A549 (cell line): ENCODE measurements at regions not wholly inside any gene's neighbourhood (a gene's known extent, or its start where the extent isn't known, plus 50 kb on each side); places are given as distances from the start of the nearest gene placed in this dataset.
A peak's percentile ranks its signal among the peaks of the same experiment; 100 is the strongest.

ENCODE experiments used
- ATAC-seq, 2 experiments: fragments of 200-7000 bp in 1 of 2; fragments of >200 bp in 1 of 2; cut with Nextera tagmentation in 1 of 2; cut with Tn5 transposase in 1 of 2; 3 replicates each; pipeline versions ENCODE4 v1.8.0 to v1.9.1; 2018 to 2020; ENCODE audit warnings: mild to moderate bottlenecking in 1 of 2, moderate library complexity in 1 of 2
- CTCF ChIA-PET: fragments of 300-600 bp; sonication (Branson Sonifier 250); formaldehyde crosslinking; extraction: SDS; loops from one replicate; lab custom pipeline; 2021; ENCODE audit warnings: antibody characterized with exemption, inconsistent platforms; lab: Yijun Ruan, JAX
- POLR2A ChIA-PET: fragments of 350-600 bp; formaldehyde crosslinking; extraction: SDS; loops from one replicate; lab custom pipeline; 2021; ENCODE audit warnings: antibody characterized with exemption, inconsistent platforms; lab: Yijun Ruan, JAX
- DNase-seq, 2 experiments: peaks; one replicate each; pipeline versions ENCODE4 v3.0.0 to v3.0.0-alpha.2; 2011 to 2016; ENCODE audit warnings: low read depth in 1 of 2, low spot score in 1 of 2
- FAIRE-seq: peaks from 2 replicates; lab custom pipeline; 2011; peaks lifted over from hg19 to GRCh38; lab: Jason Lieb, UNC
- H3K27ac ChIP-seq, 2 experiments: fragments of >200 bp; sonication (Bioruptor Twin); formaldehyde crosslinking; 3 replicates each; pipeline ENCODE4 v1.5.1; 2016 to 2017
- H3K4me1 ChIP-seq: fragments of >200 bp; sonication (Bioruptor Twin); formaldehyde crosslinking; 3 replicates; pipeline ENCODE4 v1.6.1; 2016
- H3K4me2 ChIP-seq: fragments of >200 bp; sonication (Bioruptor Twin); formaldehyde crosslinking; 3 replicates; pipeline ENCODE4 v1.6.1; 2016
- H3K4me3 ChIP-seq: fragments of >200 bp; sonication (Bioruptor Twin); formaldehyde crosslinking; 3 replicates; pipeline ENCODE4 v1.5.1; 2016
- H3K9me3 ChIP-seq: fragments of >200 bp; sonication (Bioruptor Twin); formaldehyde crosslinking; 3 replicates; pipeline ENCODE4 v1.6.1; 2016
- CBX8 ChIP-seq: fragments of 200-600 bp; sonication (generic); IDR thresholded peaks from 2 replicates; pipeline ENCODE4 v1.6.1; 2016
- CEBPB ChIP-seq, 2 experiments: fragments of >200 bp in 1 of 2; sonication (Bioruptor Twin) in 1 of 2; formaldehyde crosslinking in 1 of 2; IDR thresholded peaks; 2 replicates each; pipeline ENCODE4 v1.6.1; 2012 to 2016
- CHD2 ChIP-seq: fragments of 150-350 bp; IDR thresholded peaks from 2 replicates; pipeline ENCODE4 v1.6.1; 2014; ENCODE audit warnings: low read length; ENCODE audit not compliant: partially characterized antibody
- FOSB ChIP-seq: fragments of 250-450 bp; sonication (Bioruptor Pico); IDR thresholded peaks from 2 replicates; pipeline ENCODE4 v1.5.0; 2020; ENCODE audit warnings: mild to moderate bottlenecking, moderate library complexity
- FOSL2 ChIP-seq, 2 experiments: fragments of 450-650 bp in 1 of 2; fragments of >200 bp in 1 of 2; sonication (Bioruptor Twin) in 1 of 2; formaldehyde crosslinking; IDR thresholded peaks; 2 replicates each; pipeline versions ENCODE4 v1.5.0 to v1.6.1; 2016 to 2020; ENCODE audit warnings: mild to moderate bottlenecking in 1 of 2, moderate library complexity in 1 of 2
- GATA3 ChIP-seq: IDR thresholded peaks from 2 replicates; pipeline ENCODE4 v1.6.1; 2012; ENCODE audit warnings: borderline replicate concordance
- HDAC2 ChIP-seq: fragments of 200-600 bp; sonication (generic); IDR thresholded peaks from 2 replicates; pipeline ENCODE4 v1.6.1; 2016
- HOXB13 ChIP-seq: fragments of 250-450 bp; sonication (Bioruptor Pico); IDR thresholded peaks from 2 replicates; pipeline ENCODE4 v1.5.0; 2020; ENCODE audit warnings: low read depth, mild to moderate bottlenecking, moderate library complexity
- HOXB5 ChIP-seq: fragments of 250-450 bp; sonication (Bioruptor Pico); IDR thresholded peaks from 2 replicates; pipeline ENCODE4 v1.5.0; 2020; ENCODE audit warnings: mild to moderate bottlenecking, moderate library complexity
- JUNB ChIP-seq: fragments of >200 bp; sonication (Bioruptor Twin); formaldehyde crosslinking; IDR thresholded peaks from 2 replicates; pipeline ENCODE4 v1.6.1; 2016
- KDM5A ChIP-seq: fragments of 200-600 bp; sonication (generic); IDR thresholded peaks from 2 replicates; pipeline ENCODE4 v1.6.1; 2016; ENCODE audit warnings: antibody characterized with exemption, mild to moderate bottlenecking
- MAFK ChIP-seq: fragments of 450-650 bp; IDR thresholded peaks from 2 replicates; pipeline ENCODE4 v1.6.1; 2014; ENCODE audit not compliant: partially characterized antibody
- MYC ChIP-seq: IDR thresholded peaks from 2 replicates; pipeline ENCODE4 v1.6.1; 2012; ENCODE audit warnings: mild to moderate bottlenecking, inconsistent platforms, low read length, improper control_type of control experiment, borderline replicate concordance
- NFE2L2 ChIP-seq: fragments of 150-350 bp; conservative IDR thresholded peaks from 2 replicates; pipeline ENCODE4 v1.6.1; 2014; ENCODE audit warnings: low read length
- NR3C1 ChIP-seq: fragments of >200 bp; sonication (Bioruptor Twin); formaldehyde crosslinking; IDR thresholded peaks from 3 replicates; pipeline ENCODE4 v1.6.1; 2017
- POLR2AphosphoS2 ChIP-seq: conservative IDR thresholded peaks from 2 replicates; pipeline ENCODE4 v1.6.1; 2012; ENCODE audit warnings: low read length, improper control_type of control experiment, inconsistent platforms
- RAD21 ChIP-seq, 2 experiments: fragments of >200 bp in 1 of 2; sonication (Bioruptor Twin) in 1 of 2; formaldehyde crosslinking in 1 of 2; IDR thresholded peaks in 1 of 2; conservative IDR thresholded peaks in 1 of 2; 2 replicates in 1 of 2; 3 replicates in 1 of 2; pipeline ENCODE4 v1.6.1; 2012 to 2018; ENCODE audit warnings: inconsistent platforms in 1 of 2
- RARB ChIP-seq: fragments of 250-450 bp; sonication (Bioruptor Pico); IDR thresholded peaks from 2 replicates; pipeline ENCODE4 v1.8.0; 2021; ENCODE audit warnings: mild to moderate bottlenecking, moderate library complexity
- RFX5 ChIP-seq: fragments of 450-650 bp; IDR thresholded peaks from 2 replicates; pipeline ENCODE4 v1.7.1; 2014; ENCODE audit warnings: antibody characterized with exemption, mild to moderate bottlenecking, moderate library complexity
- SMC3 ChIP-seq: fragments of >200 bp; sonication (Bioruptor Twin); formaldehyde crosslinking; IDR thresholded peaks from 3 replicates; pipeline ENCODE4 v1.6.1; 2018; ENCODE audit warnings: inconsistent platforms
- ZNF302 ChIP-seq: fragments of 250-450 bp; sonication (Bioruptor Pico); IDR thresholded peaks from 2 replicates; pipeline ENCODE4 v1.9.0; 2021; ENCODE audit warnings: inconsistent platforms, mild to moderate bottlenecking, moderate library complexity
- ZSCAN20 ChIP-seq: fragments of 250-450 bp; sonication (Bioruptor Pico); IDR thresholded peaks from 2 replicates; pipeline ENCODE4 v1.8.0; 2022; ENCODE audit warnings: mild to moderate bottlenecking, moderate library complexity
- WGBS: methylation state at CpG from one replicate; pipeline ENCODE4 v1.1.6; 2017; ENCODE audit errors: missing lambda C conversion rate; 5-methylcytosine and 5-hydroxymethylcytosine counted together
- TF ChIP-seq, protein P1 (sequence below): IDR thresholded peaks from 2 replicates; pipeline ENCODE4 v1.6.1; 2012
- TF ChIP-seq, protein P2 (sequence below): fragments of >200 bp; sonication (Bioruptor Twin); formaldehyde crosslinking; IDR thresholded peaks from 2 replicates; pipeline ENCODE4 v1.6.1; 2016
- TF ChIP-seq, protein P3 (sequence below): fragments of 250-450 bp; sonication (Bioruptor Pico); IDR thresholded peaks from 2 replicates; pipeline ENCODE4 v1.5.0; 2020; ENCODE audit warnings: low read depth, mild to moderate bottlenecking, moderate library complexity

DNA sequence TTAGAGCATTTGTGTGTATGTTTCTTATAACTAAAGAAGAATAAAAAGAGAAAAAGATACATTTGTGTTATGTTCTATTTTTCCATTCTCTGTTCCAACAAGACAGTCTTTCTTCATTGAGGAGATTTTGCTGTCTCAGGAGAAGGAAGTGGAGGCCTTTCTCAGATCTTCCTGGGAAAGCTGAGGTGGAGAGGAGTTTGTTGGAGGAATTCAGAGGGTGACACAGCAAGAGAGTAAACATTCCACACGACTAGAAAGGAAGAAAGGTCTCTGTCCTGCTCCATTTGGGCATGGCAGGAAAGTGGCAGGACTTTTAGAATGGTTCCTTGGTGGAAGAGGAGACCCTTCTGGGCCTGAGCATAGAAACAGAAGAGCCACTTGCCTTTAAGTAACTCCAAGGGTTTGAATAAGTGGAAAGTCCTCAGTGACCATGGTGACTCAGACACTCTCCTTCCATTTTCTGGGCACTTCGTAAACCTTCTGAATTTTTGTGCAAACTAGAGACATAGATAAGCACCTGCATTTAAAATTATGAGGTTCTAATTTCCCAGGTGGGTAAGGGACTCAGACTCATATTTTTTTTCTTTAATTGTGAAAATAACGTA is 52.3 kb upstream of the COL5A2 start:
- Histone ChIP-seq H3K27ac (peak overlapping the region; percentile 51 to 77), H3K4me1 (peaks cover 53% of the 10 kb centered on the region), H3K4me2 (peak overlapping the region; percentile 30), H3K4me3 (no peak overlapping the region), H3K9me3 (no peaks in the 10 kb centered on the region)
- ATAC-seq (peak; percentile 21 to 76; a peak in 3 of 6 replicates), FAIRE-seq (no peak), DNase-seq (peak in 1 of 2 experiments; percentile 53)
- ChIA-PET POLR2A (no interaction called here), CTCF (interaction anchor here (1.0 kb wide), 1 partner anchor 138 kb away, joined by 4 read pairs; no protein-coding TSS in a partner anchor)
- TF ChIP-seq ZNF302 (CRISPR knock-in tag) (no peak), KDM5A (no peak), HOXB5 (CRISPR knock-in tag) (no peak), RFX5 (no peak), CHD2 (no peak), FOSL2 (IDR thresholded peaks at IDR 0.05) (no peak), FOSL2 (CRISPR knock-in tag; IDR thresholded peaks at IDR 0.05) (peak; percentile 8; the same call in 1 of the 2 replicates), CEBPB (IDR thresholded peaks at IDR 0.05) (no peak), HOXB13 (no peak), POLR2AphosphoS2 (no peak), FOSB (CRISPR knock-in tag) (no peak), MAFK (peak; percentile 35), RARB (CRISPR knock-in tag) (no peak), NFE2L2 (no peak), HDAC2 (no peak), ZSCAN20 (CRISPR knock-in tag) (no peak)
- WGBS: 57% methylated on average over 3 of the region's 3 CpGs

DNA sequence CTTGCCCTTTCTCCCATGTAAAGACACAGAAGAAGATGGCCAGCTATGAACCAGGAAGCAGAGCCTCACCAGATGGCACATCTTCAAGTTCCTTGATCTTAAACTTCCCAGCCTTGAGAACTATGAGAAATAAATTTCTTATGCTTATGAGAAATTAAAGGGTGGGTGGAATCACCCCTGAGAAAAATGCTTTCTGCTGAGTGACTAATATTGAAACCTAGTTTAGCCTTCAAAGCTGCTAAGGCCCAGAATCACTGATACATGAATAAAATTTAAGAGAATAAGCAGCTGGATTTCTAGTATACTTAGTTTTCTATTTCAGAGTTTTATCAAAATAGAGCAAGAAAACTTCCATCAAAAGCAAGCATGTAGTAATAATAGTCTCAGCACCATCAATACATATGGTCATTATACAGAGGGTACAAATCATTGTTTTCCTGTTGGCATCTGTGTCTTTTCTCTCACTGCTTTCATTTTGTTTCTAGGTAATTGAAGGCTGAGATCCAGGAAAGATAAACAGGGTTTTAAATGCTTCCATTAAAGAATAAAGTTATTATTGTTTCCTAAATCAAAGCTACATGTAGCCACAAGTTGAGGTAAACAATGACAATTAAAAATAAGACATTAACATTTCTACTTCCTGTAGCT is 53.3 kb upstream of the COL5A2 start:
- peak overlapping the region; percentile 43 to 70 for H3K27ac ChIP-seq
- peaks cover 53% of the 10 kb centered on the region for H3K4me1 ChIP-seq
- no peak for TF ChIP-seq JUNB
- TF ChIP-seq MAFK: no peak
- TF ChIP-seq, protein P1, sequence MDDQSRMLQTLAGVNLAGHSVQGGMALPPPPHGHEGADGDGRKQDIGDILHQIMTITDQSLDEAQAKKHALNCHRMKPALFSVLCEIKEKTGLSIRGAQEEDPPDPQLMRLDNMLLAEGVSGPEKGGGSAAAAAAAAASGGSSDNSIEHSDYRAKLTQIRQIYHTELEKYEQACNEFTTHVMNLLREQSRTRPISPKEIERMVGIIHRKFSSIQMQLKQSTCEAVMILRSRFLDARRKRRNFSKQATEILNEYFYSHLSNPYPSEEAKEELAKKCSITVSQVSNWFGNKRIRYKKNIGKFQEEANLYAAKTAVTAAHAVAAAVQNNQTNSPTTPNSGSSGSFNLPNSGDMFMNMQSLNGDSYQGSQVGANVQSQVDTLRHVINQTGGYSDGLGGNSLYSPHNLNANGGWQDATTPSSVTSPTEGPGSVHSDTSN: no peak
- TF ChIP-seq SMC3: no peak
- no peak for TF ChIP-seq NR3C1
- TF ChIP-seq CBX8: no peak
- TF ChIP-seq ZNF302 (CRISPR knock-in tag): no peak
- TF ChIP-seq, all 56 proteins: peak for 0
- Histone ChIP-seq H3K4me3 (no peak overlapping the region), H3K4me2 (peak overlapping the region; percentile 42), H3K9me3 (no peaks in the 10 kb centered on the region)
- FAIRE-seq: no peak
- DNase-seq: no peak
- ChIA-PET POLR2A (interaction anchor here (0.8 kb wide), 1 partner anchor 10 kb away, joined by 4 read pairs; no protein-coding TSS in a partner anchor), CTCF (interaction anchor here (0.6 to 1.1 kb wide), 3 partner anchors 29 to 146 kb away, joined by 3 to 5 read pairs (median 4); no protein-coding TSS in a partner anchor)
- peak in 1 of 2 experiments; percentile 25; a peak in 1 of 6 replicates for ATAC-seq

DNA sequence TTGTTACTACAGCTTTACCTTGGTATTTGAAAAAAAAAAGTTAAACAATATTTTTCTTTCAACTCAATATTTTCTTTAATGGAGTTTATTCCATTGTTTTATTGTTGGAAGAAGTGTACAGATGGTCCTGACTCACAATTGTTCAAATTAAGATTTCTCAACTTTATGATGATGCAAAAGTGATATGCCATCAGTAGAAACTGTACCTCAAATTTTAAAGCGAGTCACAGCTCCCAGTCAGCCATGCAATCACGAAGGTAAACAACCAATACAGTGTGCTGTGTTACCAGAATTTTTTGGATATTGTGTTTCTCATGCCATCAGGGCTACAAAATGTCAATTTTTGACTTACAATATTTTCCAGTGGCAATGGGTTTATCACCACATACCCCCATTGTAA is 54.0 kb upstream of the COL5A2 start:
- H3K4me1 ChIP-seq: peaks cover 53% of the 10 kb centered on the region
- no peaks in the 10 kb centered on the region for H3K9me3 ChIP-seq
- DNase-seq (no peak), ATAC-seq (peak in 1 of 2 experiments; percentile 41; a peak in 2 of 6 replicates), FAIRE-seq (no peak)
- TF ChIP-seq RAD21 (conservative IDR thresholded peaks at IDR 0.05 in 1 of 2, IDR thresholded peaks at IDR 0.05 in 1 of 2) (peak in 1 of 2 experiments; percentile 15; a peak in 1 of 5 replicates), CEBPB (IDR thresholded peaks at IDR 0.05) (peak; percentile 68 to 70), JUNB (peak; percentile 77; the same call in 1 of the 2 replicates), FOSL2 (IDR thresholded peaks at IDR 0.05) (no peak), FOSL2 (CRISPR knock-in tag; IDR thresholded peaks at IDR 0.05) (peak; percentile 71), MYC (no peak), FOSB (CRISPR knock-in tag) (no peak), GATA3 (peak; percentile 51; the same call in 1 of the 2 replicates)
- TF ChIP-seq, protein P2, sequence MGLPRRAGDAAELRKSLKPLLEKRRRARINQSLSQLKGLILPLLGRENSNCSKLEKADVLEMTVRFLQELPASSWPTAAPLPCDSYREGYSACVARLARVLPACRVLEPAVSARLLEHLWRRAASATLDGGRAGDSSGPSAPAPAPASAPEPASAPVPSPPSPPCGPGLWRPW: 0 out of 2 replicates have a peak, but pooled peaks have one; percentile 30
- TF ChIP-seq, protein P3, sequence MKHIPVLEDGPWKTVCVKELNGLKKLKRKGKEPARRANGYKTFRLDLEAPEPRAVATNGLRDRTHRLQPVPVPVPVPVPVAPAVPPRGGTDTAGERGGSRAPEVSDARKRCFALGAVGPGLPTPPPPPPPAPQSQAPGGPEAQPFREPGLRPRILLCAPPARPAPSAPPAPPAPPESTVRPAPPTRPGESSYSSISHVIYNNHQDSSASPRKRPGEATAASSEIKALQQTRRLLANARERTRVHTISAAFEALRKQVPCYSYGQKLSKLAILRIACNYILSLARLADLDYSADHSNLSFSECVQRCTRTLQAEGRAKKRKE (CRISPR knock-in tag): no peak
- ChIA-PET CTCF (interaction anchor here (1.1 kb wide), 1 partner anchor 30 kb away, joined by 3 read pairs; no protein-coding TSS in a partner anchor), POLR2A (interaction anchor here (0.8 kb wide), 1 partner anchor 11 kb away, joined by 4 read pairs; no protein-coding TSS in a partner anchor)
- WGBS: 19% methylated on average over 2 of the region's 2 CpGs
- peak overlapping the region; percentile 42 for H3K4me2 ChIP-seq
- H3K27ac ChIP-seq: peak overlapping the region; percentile 43 to 60; a peak in 3 of 6 replicates
- no peak overlapping the region for H3K4me3 ChIP-seq
